ENCODE measurements at regions not wholly inside any gene's neighbourhood (a gene's known extent, or its start where the extent isn't known, plus 50 kb on each side); places are given as distances from the start of the nearest gene placed in this dataset.

GRCh38 chr18:51614033-51614432 lies 416.6 kb upstream of the MEX3C start:
- H3K27me3 Mint-ChIP-seq (ENCODE audit: low read depth) = peaks cover 18% of the 10 kb centered on the region
- H3K9me3 Mint-ChIP-seq = no peaks in the 10 kb centered on the region
- no peak overlapping the region for H3K27ac Mint-ChIP-seq
- peaks cover 9% of the 10 kb centered on the region for H3K4me1 Mint-ChIP-seq
- H3K4me3 Mint-ChIP-seq = no peak overlapping the region
- H3K36me3 Mint-ChIP-seq (ENCODE audit: low read depth) = no peaks in the 10 kb centered on the region
- no peak for TF ChIP-seq CTCF (IDR thresholded peaks at IDR 0.05; ENCODE audit: unreplicated experiment in 3 of 3)

- Mint-ChIP-seq H3K27ac (no peak overlapping the region), H3K4me3 (no peak overlapping the region), H3K27me3 (ENCODE audit: low read depth) (peaks cover 14% of the 10 kb centered on the region), H3K36me3 (ENCODE audit: low read depth) (no peaks in the 10 kb centered on the region), H3K4me1 (peaks cover 14% of the 10 kb centered on the region), H3K9me3 (no peaks in the 10 kb centered on the region)
- no peak for TF ChIP-seq CTCF (IDR thresholded peaks at IDR 0.05; ENCODE audit: unreplicated experiment in 3 of 3)
Measured at GRCh38 chr18:51614967-51615571, 417.6 kb upstream of the MEX3C start.

GRCh38 chr18:51617167-51617566 lies 419.7 kb upstream of the MEX3C start:
- Mint-ChIP-seq H3K27ac (no peak overlapping the region), H3K27me3 (ENCODE audit: low read depth) (peaks cover 28% of the 10 kb centered on the region), H3K36me3 (ENCODE audit: low read depth) (no peaks in the 10 kb centered on the region), H3K9me3 (no peaks in the 10 kb centered on the region), H3K4me1 (peaks cover 26% of the 10 kb centered on the region), H3K4me3 (no peak overlapping the region)
- no peak for TF ChIP-seq CTCF (IDR thresholded peaks at IDR 0.05; ENCODE audit: unreplicated experiment in 3 of 3)

- H3K27ac Mint-ChIP-seq = no peak overlapping the region
- H3K9me3 Mint-ChIP-seq = no peaks in the 10 kb centered on the region
- no peaks in the 10 kb centered on the region for H3K36me3 Mint-ChIP-seq (ENCODE audit: low read depth)
- H3K4me1 Mint-ChIP-seq = peaks cover 28% of the 10 kb centered on the region
- H3K27me3 Mint-ChIP-seq (ENCODE audit: low read depth) = peaks cover 30% of the 10 kb centered on the region
- no peak for TF ChIP-seq CTCF (IDR thresholded peaks at IDR 0.05; ENCODE audit: unreplicated experiment in 3 of 3)
- H3K4me3 Mint-ChIP-seq = no peak overlapping the region
Measured at GRCh38 chr18:51617572-51618260, 420.2 kb upstream of the MEX3C start.

GRCh38 chr18:51619283-51619682 lies 421.8 kb upstream of the MEX3C start:
- Mint-ChIP-seq H3K9me3 (no peaks in the 10 kb centered on the region), H3K36me3 (ENCODE audit: low read depth) (no peaks in the 10 kb centered on the region), H3K4me1 (peaks cover 40% of the 10 kb centered on the region), H3K27me3 (ENCODE audit: low read depth) (peaks cover 34% of the 10 kb centered on the region), H3K27ac (no peak overlapping the region), H3K4me3 (no peak overlapping the region)
- no peak for TF ChIP-seq CTCF (IDR thresholded peaks at IDR 0.05; ENCODE audit: unreplicated experiment in 3 of 3)

Data from nephron (organoid).